ENCODE measurements at regions not wholly inside any gene's neighbourhood (a gene's known extent, or its start where the extent isn't known, plus 50 kb on each side); places are given as distances from the start of the nearest gene placed in this dataset.

GRCh38 chr1:185468626-185469025 is 151.6 kb upstream of the IVNS1ABP start:
- TF ChIP-seq USF2 (IDR thresholded peaks at IDR 0.05; ENCODE audit: low read depth, low read length) (no peak), ELK1 (IDR thresholded peaks at IDR 0.05; ENCODE audit: borderline replicate concordance, low read depth, low read length) (no peak), CTCF (conservative IDR thresholded peaks at IDR 0.05; ENCODE audit: low read depth, low read length) (no peak), SMC3 (IDR thresholded peaks at IDR 0.05; ENCODE audit: low read depth, low read length) (no peak), POLR2A (IDR thresholded peaks at IDR 0.05; ENCODE audit: low read depth, low read length) (no peak), CHD1 (IDR thresholded peaks at IDR 0.05; ENCODE audit: low read depth, low read length) (no peak)

All from IMR-90 (cell line).